K562 (cell line): ENCODE measurements at regions not wholly inside any gene's neighbourhood (a gene's known extent, or its start where the extent isn't known, plus 50 kb on each side); places are given as distances from the start of the nearest gene placed in this dataset.

Experiments
- ATAC-seq: fragments of 200-7000 bp; cut with Tn5 transposase; 3 replicates; pipeline ENCODE4 v1.9.1; 2020; ENCODE audit warnings: moderate library complexity
- BruUV-seq: library from RNA; stranded (reverse); fragments of 400-500 nt; replicated peaks from 2 replicates; lab custom pipeline; 2021; lab: Mats Ljungman, UMichigan
- CTCF ChIA-PET: fragments of 300-600 bp; formaldehyde crosslinking; extraction: SDS; loops from one replicate; lab custom pipeline; 2021; ENCODE audit warnings: low intra/inter-chr PET ratio; lab: Yijun Ruan, JAX
- POLR2A ChIA-PET: fragments of 300-600, 350-650 bp; sonication (Branson Sonifier 250); formaldehyde crosslinking; extraction: SDS; loops from one replicate; lab custom pipeline; 2021; ENCODE audit warnings: antibody characterized with exemption, inconsistent platforms; lab: Yijun Ruan, JAX
- DNase-seq, 4 experiments: peaks; one replicate each; pipeline versions ENCODE4 v3.0.0 to v3.0.0-alpha.2; 2011 to 2018; ENCODE audit warnings: low spot score in 3 of 4, mixed read lengths in 3 of 4; ENCODE audit errors: extremely low read depth in 1 of 4
- FAIRE-seq: peaks from 2 replicates; lab custom pipeline; 2011; peaks lifted over from hg19 to GRCh38; lab: Jason Lieb, UNC
- H2AFZ ChIP-seq: 2 replicates; pipeline ENCODE4 v1.6.0; 2011; ENCODE audit warnings: low read depth, low read length, control low read depth, inconsistent platforms
- H3K27ac ChIP-seq: fragments of 200-600 bp; 3 replicates; pipeline ENCODE4 v1.8.0; 2011; ENCODE audit warnings: low read depth, mild to moderate bottlenecking, control low read depth, inconsistent platforms, low read length, moderate library complexity, mixed read lengths; ENCODE audit errors: extremely low read depth
- H3K27me3 ChIP-seq, 2 experiments: fragments of 300-600 bp in 1 of 2; 2 replicates in 1 of 2; 3 replicates in 1 of 2; pipeline versions ENCODE4 v1.6.0 to v1.8.0; 2011; ENCODE audit warnings: inconsistent platforms in 2 of 2, low read length in 2 of 2, mild to moderate bottlenecking in 1 of 2, mixed read lengths in 1 of 2, moderate library complexity in 1 of 2; ENCODE audit not compliant: control insufficient read depth in 2 of 2, insufficient read depth in 2 of 2
- H3K36me3 ChIP-seq: fragments of 300-600 bp; 3 replicates; pipeline ENCODE4 v1.8.0; 2011; ENCODE audit warnings: mild to moderate bottlenecking, low read length, inconsistent platforms; ENCODE audit not compliant: control insufficient read depth, insufficient read depth
- H3K4me1 ChIP-seq, 2 experiments: fragments of 200-600 bp in 1 of 2; replicated peaks in 1 of 2; 2 replicates in 1 of 2; 3 replicates in 1 of 2; pipeline versions ENCODE4 v1.5.1 to v1.8.0; 2011; ENCODE audit warnings: inconsistent platforms in 2 of 2, low read length in 2 of 2, mild to moderate bottlenecking in 1 of 2, mixed read lengths in 1 of 2, moderate library complexity in 1 of 2; ENCODE audit not compliant: control insufficient read depth in 2 of 2, insufficient read depth in 2 of 2
- H3K4me2 ChIP-seq: 2 replicates; pipeline ENCODE4 v1.6.1; 2011; ENCODE audit warnings: low read length, control low read depth, inconsistent platforms, mixed read lengths; ENCODE audit not compliant: insufficient read depth
- H3K4me3 ChIP-seq: fragments of 200-600 bp; sonication (generic), shearing (Covaris generic); 2 replicates; pipeline ENCODE4 v1.5.1; 2016; ENCODE audit warnings: control low read depth, inconsistent platforms
- H3K79me2 ChIP-seq: fragments of 200-600 bp; 3 replicates; pipeline ENCODE4 v1.8.0; 2011; ENCODE audit warnings: low read length, inconsistent platforms; ENCODE audit not compliant: control insufficient read depth, insufficient read depth
- H3K9ac ChIP-seq, 2 experiments: 2 replicates each; pipeline versions ENCODE4 v1.6.0 to v1.6.1; 2011; ENCODE audit warnings: low read depth in 2 of 2, low read length in 2 of 2, control low read depth in 1 of 2, inconsistent platforms in 1 of 2, mild to moderate bottlenecking in 1 of 2, mixed read lengths in 1 of 2; ENCODE audit not compliant: insufficient read depth in 1 of 2
- H3K9me1 ChIP-seq: one replicate; pipeline ENCODE4 v1.6.0; 2011; ENCODE audit warnings: inconsistent platforms, mild to moderate bottlenecking, low read length, moderate library complexity; ENCODE audit not compliant: control insufficient read depth, insufficient read depth
- H3K9me3 ChIP-seq: replicated peaks from 2 replicates; pipeline ENCODE4 v1.5.1; 2011; ENCODE audit warnings: low read depth, low read length, inconsistent platforms; ENCODE audit not compliant: control insufficient read depth, insufficient read depth
- H4K20me1 ChIP-seq: replicated peaks from 2 replicates; pipeline ENCODE4 v1.6.1; 2011; ENCODE audit warnings: low read length, inconsistent platforms, mixed read lengths; ENCODE audit not compliant: control insufficient read depth, insufficient read depth
- CREM ChIP-seq: IDR thresholded peaks from 2 replicates; pipeline ENCODE4 v1.6.1; 2014; ENCODE audit warnings: antibody characterized with exemption, low read depth
- E2F6 ChIP-seq, 2 experiments: IDR thresholded peaks; 2 replicates each; pipeline ENCODE4 v1.6.1; 2011; ENCODE audit warnings: borderline replicate concordance in 1 of 2, control low read depth in 1 of 2, low read depth in 1 of 2, low read length in 1 of 2, mild to moderate bottlenecking in 1 of 2, mixed read lengths in 1 of 2, moderate library complexity in 1 of 2; ENCODE audit not compliant: insufficient read depth in 1 of 2, insufficient read length in 1 of 2, poor library complexity in 1 of 2, severe bottlenecking in 1 of 2; ENCODE audit errors: extremely low read depth in 1 of 2
- E2F8 ChIP-seq: fragments of 450-650 bp; IDR thresholded peaks from 2 replicates; pipeline ENCODE4 v1.7.1; 2018; ENCODE audit warnings: mild to moderate bottlenecking, low read depth; ENCODE audit not compliant: partially characterized antibody
- KLF6 ChIP-seq: fragments of 250-450 bp; sonication (Bioruptor Pico); IDR thresholded peaks from 2 replicates; pipeline ENCODE4 v1.4.0; 2020; ENCODE audit warnings: mild to moderate bottlenecking, moderate library complexity, borderline replicate concordance
- PPARD ChIP-seq: fragments of 250-450 bp; sonication (Bioruptor Pico); IDR thresholded peaks from 2 replicates; pipeline ENCODE4 v1.8.0; 2022; ENCODE audit warnings: inconsistent platforms, mild to moderate bottlenecking, moderate library complexity
- TAF9B ChIP-seq: fragments of 450-650 bp; IDR thresholded peaks from 2 replicates; pipeline ENCODE4 v1.6.1; 2018; ENCODE audit warnings: mild to moderate bottlenecking; ENCODE audit not compliant: partially characterized antibody
- YBX1 ChIP-seq: fragments of 450-650 bp; IDR thresholded peaks from 2 replicates; pipeline ENCODE4 v1.7.1; 2016; ENCODE audit warnings: mild to moderate bottlenecking
- ZNF232 ChIP-seq: sonication (generic); formaldehyde crosslinking; IDR thresholded peaks from 2 replicates; pipeline ENCODE4 v1.8.0; 2022; ENCODE audit warnings: mild to moderate bottlenecking, missing genetic modification reagents
- WGBS: fragments of 100-300 bp; shearing (Covaris generic); methylation state at CpG from one replicate; pipeline ENCODE4 v1.1.6; 2016; ENCODE audit warnings: low coverage, mixed read lengths; ENCODE audit not compliant: insufficient coverage; ENCODE audit errors: missing lambda C conversion rate; 5-methylcytosine and 5-hydroxymethylcytosine counted together
- in situ Hi-C: fragments of 300-500 bp; cut with MboI; formaldehyde crosslinking; loops from 4 replicates; pipeline ENCODE4 v1.15.0; 2018; ENCODE audit warnings: inconsistent platforms, mixed read lengths
- intact Hi-C: fragments of 100-400 bp; cut with micrococcal nuclease; formaldehyde crosslinking; loops from 2 replicates; pipeline ENCODE4 v1.14.2; 2022

DNA sequence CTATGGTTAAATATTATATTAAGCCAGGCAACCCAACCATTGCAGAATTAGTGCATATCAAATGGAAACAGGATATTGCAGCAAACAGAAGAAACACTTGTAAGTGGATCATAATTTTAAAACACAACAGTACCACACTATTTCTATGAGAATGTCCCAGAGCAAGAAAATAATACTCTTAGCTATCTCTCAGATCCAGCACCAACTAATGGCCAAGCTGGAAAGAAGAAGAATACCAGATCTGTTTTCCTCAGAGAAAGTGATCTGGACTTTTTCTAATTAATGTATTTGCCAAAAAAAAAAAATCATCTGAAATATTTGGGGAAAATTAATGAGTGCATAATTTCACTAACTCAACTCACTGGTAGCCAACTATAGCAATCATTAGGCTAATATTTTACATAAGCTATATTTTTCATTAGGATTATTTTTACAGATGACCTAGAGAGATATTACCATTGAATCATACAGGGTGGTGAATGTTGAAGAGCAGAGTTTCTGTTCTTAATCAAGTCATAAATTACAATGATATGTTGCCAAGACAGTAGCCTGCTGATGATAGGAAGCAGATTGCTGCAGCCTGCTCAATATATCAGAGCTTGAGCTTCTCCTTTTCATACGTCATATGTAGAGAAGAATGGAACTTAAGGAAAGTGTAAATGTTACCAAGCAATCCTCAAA lies 995.4 kb upstream of the LRRN3 start (continued):
- TF ChIP-seq E2F8 (no peak), ZNF232 (CRISPR knock-in tag) (no peak), E2F6 (IDR thresholded peaks at IDR 0.05; ENCODE audit: borderline replicate concordance in 1 of 2, extremely low read depth in 1 of 2, insufficient read depth in 1 of 2, insufficient read length in 1 of 2, low read depth in 1 of 2, low read length in 1 of 2, poor library complexity in 1 of 2, severe bottlenecking in 1 of 2) (no peak), TAF9B (no peak)

GRCh38 chr7:110104243-110104642 lies 986.7 kb upstream of the LRRN3 start:
- FAIRE-seq, result no peak
- WGBS, result under 1% methylated on average over 5 of the region's 5 CpGs
- Histone ChIP-seq H3K4me1 (no peaks in the 10 kb centered on the region), H2AFZ (no peak overlapping the region), H3K27ac (no peak overlapping the region), H3K4me3 (no peak overlapping the region), H3K9me1 (no peaks in the 10 kb centered on the region), H3K4me2 (no peak overlapping the region), H3K36me3 (no peaks in the 10 kb centered on the region), H3K9ac (no peak overlapping the region), H3K27me3 (no peaks in the 10 kb centered on the region), H3K9me3 (no peaks in the 10 kb centered on the region), H4K20me1 (no peaks in the 10 kb centered on the region), H3K79me2 (no peaks in the 10 kb centered on the region)
- DNase-seq, result no peak
- ATAC-seq, result no peak
- intact Hi-C loops (no loop called here), in situ Hi-C loops (no loop called here)
- ChIA-PET CTCF (no interaction called here), POLR2A (no interaction called here)
- TF ChIP-seq YBX1 (no peak), PPARD (CRISPR knock-in tag) (no peak), KLF6 (CRISPR knock-in tag) (no peak), CREM (no peak)
- no TSS peak for BruUV-seq
